ENCODE measurements at regions not wholly inside any gene's neighbourhood (a gene's known extent, or its start where the extent isn't known, plus 50 kb on each side); places are given as distances from the start of the nearest gene placed in this dataset.

DNA sequence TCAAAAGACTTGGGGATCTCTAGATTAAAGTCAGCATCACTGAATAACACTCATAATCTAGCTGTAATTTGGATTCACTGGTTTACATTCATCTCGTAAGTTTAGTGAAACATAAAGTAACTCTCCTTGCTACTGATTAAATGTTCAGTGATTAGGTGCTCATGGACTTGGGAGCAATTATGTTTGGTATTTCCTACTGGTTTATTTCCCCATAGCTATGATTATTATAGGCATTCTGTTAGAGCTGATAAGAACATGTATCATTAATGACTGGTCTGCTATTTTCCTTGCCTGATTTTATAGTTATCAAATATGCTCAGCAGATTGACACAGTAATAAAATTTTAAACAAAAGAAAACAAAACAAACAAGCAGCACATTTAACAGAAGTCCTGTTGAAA, 334.7 kb upstream of the SLC8A1 start:
- no peak for DNase-seq
- Mint-ChIP-seq H3K36me3 (no peaks in the 10 kb centered on the region), H3K4me1 (peaks cover 1% of the 10 kb centered on the region), H3K9me3 (peaks cover 0 to 3% (median 0%) of the 10 kb centered on the region in 7 donors), H3K4me3 (no peak overlapping the region), H3K27ac (no peak overlapping the region), H3K27me3 (ENCODE audit: low read depth in 3 of 3) (no peaks in the 10 kb centered on the region)
- TF ChIP-seq, protein P1, sequence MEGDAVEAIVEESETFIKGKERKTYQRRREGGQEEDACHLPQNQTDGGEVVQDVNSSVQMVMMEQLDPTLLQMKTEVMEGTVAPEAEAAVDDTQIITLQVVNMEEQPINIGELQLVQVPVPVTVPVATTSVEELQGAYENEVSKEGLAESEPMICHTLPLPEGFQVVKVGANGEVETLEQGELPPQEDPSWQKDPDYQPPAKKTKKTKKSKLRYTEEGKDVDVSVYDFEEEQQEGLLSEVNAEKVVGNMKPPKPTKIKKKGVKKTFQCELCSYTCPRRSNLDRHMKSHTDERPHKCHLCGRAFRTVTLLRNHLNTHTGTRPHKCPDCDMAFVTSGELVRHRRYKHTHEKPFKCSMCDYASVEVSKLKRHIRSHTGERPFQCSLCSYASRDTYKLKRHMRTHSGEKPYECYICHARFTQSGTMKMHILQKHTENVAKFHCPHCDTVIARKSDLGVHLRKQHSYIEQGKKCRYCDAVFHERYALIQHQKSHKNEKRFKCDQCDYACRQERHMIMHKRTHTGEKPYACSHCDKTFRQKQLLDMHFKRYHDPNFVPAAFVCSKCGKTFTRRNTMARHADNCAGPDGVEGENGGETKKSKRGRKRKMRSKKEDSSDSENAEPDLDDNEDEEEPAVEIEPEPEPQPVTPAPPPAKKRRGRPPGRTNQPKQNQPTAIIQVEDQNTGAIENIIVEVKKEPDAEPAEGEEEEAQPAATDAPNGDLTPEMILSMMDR (IDR thresholded peaks at IDR 0.05), result no peak
- Histone ChIP-seq H3K9ac (ENCODE audit: insufficient read depth, low read length, poor library complexity, severe bottlenecking) (no peak overlapping the region), H3K27me3 (ENCODE audit: control insufficient read depth in 2 of 2, insufficient read depth in 2 of 2, low read length in 2 of 2) (no peaks in the 10 kb centered on the region), H3K79me2 (ENCODE audit: insufficient read depth, low read length) (no peaks in the 10 kb centered on the region), H3K36me3 (replicated peaks in 1 of 2; ENCODE audit: control insufficient read depth in 1 of 2, insufficient read depth in 2 of 2, low read length in 2 of 2) (no peaks in the 10 kb centered on the region), H4K20me1 (ENCODE audit: insufficient read depth, low read length) (no peaks in the 10 kb centered on the region), H2AFZ (ENCODE audit: insufficient read depth, low read depth, low read length, poor library complexity, severe bottlenecking) (no peak overlapping the region), H3K4me3 (replicated peaks in 1 of 3; ENCODE audit: low read depth in 2 of 3, low read length in 3 of 3) (no peak overlapping the region), H3K4me1 (ENCODE audit: control insufficient read depth in 1 of 2, insufficient read depth in 2 of 2, low read length in 2 of 2) (no peaks in the 10 kb centered on the region), H3K27ac (ENCODE audit: low read depth in 1 of 2, low read length in 2 of 2) (no peak overlapping the region), H3K9me3 (replicated peaks in 1 of 2; ENCODE audit: control insufficient read depth in 1 of 2, insufficient read depth in 1 of 2, low read length in 2 of 2) (no peaks in the 10 kb centered on the region), H3K4me2 (replicated peaks; ENCODE audit: extremely low read depth, low read length, poor library complexity, severe bottlenecking) (no peak overlapping the region)
- WGBS (ENCODE audit: insufficient coverage), result no CpG with 5 or more reads among the region's 1 CpG
- intact Hi-C loops (cut with micrococcal nuclease), result no loop called here

DNA sequence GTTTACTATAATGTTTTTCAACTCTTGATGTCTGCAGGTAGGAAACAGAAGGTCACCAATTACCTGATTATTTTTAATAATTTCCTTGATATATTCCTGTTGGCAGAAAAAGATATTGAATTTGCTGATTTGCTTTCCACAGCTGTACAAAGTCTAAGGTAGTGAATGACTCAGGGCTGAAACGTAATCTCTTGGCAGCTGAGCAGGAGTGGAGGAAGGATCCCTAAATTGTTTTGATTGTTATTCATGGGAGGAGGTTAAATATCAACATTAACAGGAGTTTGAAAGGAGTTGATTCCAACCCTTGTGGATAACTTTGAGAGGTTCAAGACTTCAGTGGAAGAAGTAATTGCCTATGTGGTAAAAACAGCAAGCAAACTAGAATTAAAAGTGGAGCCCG, 345.2 kb upstream of the SLC8A1 start:
- no peak overlapping the region for H3K27ac Mint-ChIP-seq
- no peaks in the 10 kb centered on the region for H4K20me1 ChIP-seq (ENCODE audit: insufficient read depth, low read length)
- H3K4me2 ChIP-seq (replicated peaks; ENCODE audit: extremely low read depth, low read length, poor library complexity, severe bottlenecking), result no peak overlapping the region
- H3K79me2 ChIP-seq (ENCODE audit: insufficient read depth, low read length), result no peaks in the 10 kb centered on the region
- no peaks in the 10 kb centered on the region for H3K36me3 Mint-ChIP-seq
- no peak overlapping the region for H3K4me3 Mint-ChIP-seq
- no peak overlapping the region for H2AFZ ChIP-seq (ENCODE audit: insufficient read depth, low read depth, low read length, poor library complexity, severe bottlenecking)
- no peak overlapping the region for H3K9ac ChIP-seq (ENCODE audit: insufficient read depth, low read length, poor library complexity, severe bottlenecking)
- H3K9me3 ChIP-seq (replicated peaks in 1 of 2; ENCODE audit: control insufficient read depth in 1 of 2, insufficient read depth in 1 of 2, low read length in 2 of 2), result no peaks in the 10 kb centered on the region
- TF ChIP-seq, protein P1 (IDR thresholded peaks at IDR 0.05), result no peak
- no peak overlapping the region for H3K4me3 ChIP-seq (replicated peaks in 1 of 3; ENCODE audit: low read depth in 2 of 3, low read length in 3 of 3)
- peaks cover 0 to 7% (median 0%) of the 10 kb centered on the region in 7 donors for H3K9me3 Mint-ChIP-seq
- intact Hi-C loops (cut with micrococcal nuclease), result no loop called here
- DNase-seq, result no peak
- H3K4me1 ChIP-seq (ENCODE audit: control insufficient read depth in 1 of 2, insufficient read depth in 2 of 2, low read length in 2 of 2), result no peaks in the 10 kb centered on the region
- no peaks in the 10 kb centered on the region for H3K4me1 Mint-ChIP-seq
- H3K27me3 Mint-ChIP-seq (ENCODE audit: low read depth in 3 of 3), result no peaks in the 10 kb centered on the region
- no peaks in the 10 kb centered on the region for H3K36me3 ChIP-seq (replicated peaks in 1 of 2; ENCODE audit: control insufficient read depth in 1 of 2, insufficient read depth in 2 of 2, low read length in 2 of 2)
- no peaks in the 10 kb centered on the region for H3K27me3 ChIP-seq (ENCODE audit: control insufficient read depth in 2 of 2, insufficient read depth in 2 of 2, low read length in 2 of 2)
- WGBS (ENCODE audit: insufficient coverage), result no CpG with 5 or more reads among the region's 2 CpGs
- no peak overlapping the region for H3K27ac ChIP-seq (ENCODE audit: low read depth in 1 of 2, low read length in 2 of 2)
